ENCODE measurements at regions not wholly inside any gene's neighbourhood (a gene's known extent, or its start where the extent isn't known, plus 50 kb on each side); places are given as distances from the start of the nearest gene placed in this dataset.

GRCh38 chr2:187962538-187962937 lies 329.1 kb upstream of the GULP1 start:
- TF ChIP-seq, protein P1, sequence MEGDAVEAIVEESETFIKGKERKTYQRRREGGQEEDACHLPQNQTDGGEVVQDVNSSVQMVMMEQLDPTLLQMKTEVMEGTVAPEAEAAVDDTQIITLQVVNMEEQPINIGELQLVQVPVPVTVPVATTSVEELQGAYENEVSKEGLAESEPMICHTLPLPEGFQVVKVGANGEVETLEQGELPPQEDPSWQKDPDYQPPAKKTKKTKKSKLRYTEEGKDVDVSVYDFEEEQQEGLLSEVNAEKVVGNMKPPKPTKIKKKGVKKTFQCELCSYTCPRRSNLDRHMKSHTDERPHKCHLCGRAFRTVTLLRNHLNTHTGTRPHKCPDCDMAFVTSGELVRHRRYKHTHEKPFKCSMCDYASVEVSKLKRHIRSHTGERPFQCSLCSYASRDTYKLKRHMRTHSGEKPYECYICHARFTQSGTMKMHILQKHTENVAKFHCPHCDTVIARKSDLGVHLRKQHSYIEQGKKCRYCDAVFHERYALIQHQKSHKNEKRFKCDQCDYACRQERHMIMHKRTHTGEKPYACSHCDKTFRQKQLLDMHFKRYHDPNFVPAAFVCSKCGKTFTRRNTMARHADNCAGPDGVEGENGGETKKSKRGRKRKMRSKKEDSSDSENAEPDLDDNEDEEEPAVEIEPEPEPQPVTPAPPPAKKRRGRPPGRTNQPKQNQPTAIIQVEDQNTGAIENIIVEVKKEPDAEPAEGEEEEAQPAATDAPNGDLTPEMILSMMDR (IDR thresholded peaks at IDR 0.05) = no peak
- TF ChIP-seq POLR2A (IDR thresholded peaks at IDR 0.05) = no peak

All from testis (tissue), 2 donors.